HCT116 (cell line): ENCODE measurements at regions not wholly inside any gene's neighbourhood (a gene's known extent, or its start where the extent isn't known, plus 50 kb on each side); places are given as distances from the start of the nearest gene placed in this dataset.

Experiments used
- ATAC-seq: fragments of 200-7000 bp; cut with Tn5 transposase; 2 replicates; pipeline ENCODE4 v1.9.1; 2020; ENCODE audit warnings: mild to moderate bottlenecking, moderate library complexity
- BruUV-seq: library from RNA; stranded (reverse); fragments of 400-500 nt; replicated peaks from 2 replicates; lab custom pipeline; 2021; lab: Mats Ljungman, UMichigan
- CTCF ChIA-PET: fragments of 300-600 bp; sonication (Branson Sonifier 250); formaldehyde crosslinking; loops from one replicate; lab custom pipeline; 2021; ENCODE audit warnings: antibody characterized with exemption; lab: Charles Lee
- POLR2A ChIA-PET: fragments of 300-600, 350-600 bp; sonication (Branson Sonifier 250); formaldehyde crosslinking; loops from one replicate; lab custom pipeline; 2021; ENCODE audit warnings: antibody characterized with exemption; lab: Charles Lee
- RAD21 ChIA-PET, 2 experiments: fragments of 300-600 bp; sonication (Branson Sonifier 250); formaldehyde crosslinking; loops; one replicate each; lab custom pipeline; 2023; ENCODE audit warnings: low total read pairs in 2 of 2; ENCODE audit not compliant: uncharacterized antibody in 2 of 2, unreplicated experiment in 2 of 2, low non-redundant PET in 1 of 2; lab: Charles Lee
- DNase-seq: peaks from one replicate; pipeline ENCODE4 v3.0.0-alpha.2; 2010; ENCODE audit warnings: low read depth, low spot score
- H2AFZ ChIP-seq: fragments of 200-600 bp; shearing (Covaris generic), sonication (generic); 2 replicates; pipeline ENCODE4 v1.6.1; 2017; ENCODE audit warnings: low read depth, mixed run types, mixed read lengths, antibody characterized with exemption, low read length; ENCODE audit not compliant: poor library complexity, severe bottlenecking
- H3K27ac ChIP-seq: 2 replicates; pipeline ENCODE4 v1.5.1; 2012; ENCODE audit warnings: low read depth, low read length
- H3K27me3 ChIP-seq: fragments of 200-600 bp; sonication (generic); 2 replicates; pipeline ENCODE4 v1.6.1; 2016; ENCODE audit warnings: mixed run types, low read length, mixed read lengths; ENCODE audit not compliant: insufficient read depth
- H3K36me3 ChIP-seq, 2 experiments: fragments of 200-500 bp in 1 of 2; fragments of 200-600 bp in 1 of 2; sonication (Bioruptor generic) in 1 of 2; sonication (generic) in 1 of 2; 2 replicates each; pipeline versions ENCODE4 v1.5.1 to v1.6.1; 2014 to 2016; ENCODE audit warnings: low read length in 2 of 2, inconsistent platforms in 1 of 2, mixed read lengths in 1 of 2, mixed run types in 1 of 2; ENCODE audit not compliant: insufficient read depth in 2 of 2, control insufficient read depth in 1 of 2
- H3K4me1 ChIP-seq, 2 experiments: fragments of 200-600 bp in 1 of 2; sonication (generic) in 1 of 2; 2 replicates each; pipeline versions ENCODE4 v1.5.1 to v1.6.1; 2012 to 2017; ENCODE audit warnings: low read length in 2 of 2, inconsistent platforms in 1 of 2, mild to moderate bottlenecking in 1 of 2, mixed read lengths in 1 of 2, mixed run types in 1 of 2, moderate library complexity in 1 of 2; ENCODE audit not compliant: insufficient read depth in 2 of 2, control insufficient read depth in 1 of 2
- H3K4me2 ChIP-seq: fragments of 200-600 bp; sonication (generic); 2 replicates; pipeline ENCODE4 v1.6.1; 2017; ENCODE audit warnings: mixed run types, low read length, mixed read lengths
- H3K4me3 ChIP-seq, 2 experiments: fragments of 200-600 bp in 1 of 2; sonication (generic) in 1 of 2; replicated peaks in 1 of 2; 2 replicates each; pipeline ENCODE4 v1.5.1; 2011 to 2016; ENCODE audit warnings: low read length in 2 of 2, control low read depth in 1 of 2, low read depth in 1 of 2, mild to moderate bottlenecking in 1 of 2, mixed read lengths in 1 of 2, mixed run types in 1 of 2
- H3K79me2 ChIP-seq: fragments of 200-600 bp; sonication (generic); 2 replicates; pipeline ENCODE4 v1.6.1; 2017; ENCODE audit warnings: mild to moderate bottlenecking, mixed run types, low read length, moderate library complexity, mixed read lengths; ENCODE audit not compliant: insufficient read depth
- H3K9ac ChIP-seq: fragments of 200-600 bp; sonication (generic); 2 replicates; pipeline ENCODE4 v1.6.1; 2016; ENCODE audit warnings: low read length, mixed read lengths
- H3K9me2 ChIP-seq: fragments of 200-600 bp; sonication (generic), shearing (Covaris generic); 2 replicates; pipeline ENCODE4 v1.6.1; 2017; ENCODE audit warnings: mixed run types, mild to moderate bottlenecking, moderate library complexity; ENCODE audit not compliant: insufficient read depth
- H3K9me3 ChIP-seq, 2 experiments: fragments of 200-500 bp in 1 of 2; fragments of 200-600 bp in 1 of 2; sonication (Bioruptor generic) in 1 of 2; sonication (generic) in 1 of 2; 2 replicates each; pipeline ENCODE4 v1.6.1; 2014 to 2017; ENCODE audit warnings: low read length in 2 of 2, mixed read lengths in 2 of 2, inconsistent platforms in 1 of 2, low read depth in 1 of 2, mild to moderate bottlenecking in 1 of 2, mixed run types in 1 of 2, moderate library complexity in 1 of 2; ENCODE audit not compliant: control insufficient read depth in 1 of 2, insufficient read depth in 1 of 2
- H4K20me1 ChIP-seq: fragments of 200-600 bp; sonication (generic), shearing (Covaris generic); 2 replicates; pipeline ENCODE4 v1.6.1; 2017; ENCODE audit warnings: mixed run types, mild to moderate bottlenecking, moderate library complexity; ENCODE audit not compliant: insufficient read depth
- CBX3 ChIP-seq: IDR thresholded peaks from 2 replicates; pipeline ENCODE4 v1.6.1; 2012; ENCODE audit warnings: low read depth
- CEBPB ChIP-seq: IDR thresholded peaks from 2 replicates; pipeline ENCODE4 v1.6.1; 2012; ENCODE audit warnings: low read depth
- EGR1 ChIP-seq: IDR thresholded peaks from 2 replicates; pipeline ENCODE4 v1.6.1; 2012; ENCODE audit warnings: low read depth
- ELF1 ChIP-seq: IDR thresholded peaks from 2 replicates; pipeline ENCODE4 v1.6.1; 2012; ENCODE audit warnings: low read depth, borderline replicate concordance
- EZH2 ChIP-seq: fragments of 200-600 bp; sonication (generic); IDR thresholded peaks from 2 replicates; pipeline ENCODE4 v1.6.1; 2017; ENCODE audit warnings: antibody characterized with exemption, mixed run types
- EZH2phosphoT487 ChIP-seq: fragments of 200-600 bp; IDR thresholded peaks from 2 replicates; pipeline ENCODE4 v1.6.1; 2018; ENCODE audit warnings: antibody characterized with exemption, borderline replicate concordance
- FOSL1 ChIP-seq: IDR thresholded peaks from 2 replicates; pipeline ENCODE4 v1.6.1; 2012; ENCODE audit warnings: low read depth
- JUND ChIP-seq: IDR thresholded peaks from 2 replicates; pipeline ENCODE4 v1.6.1; 2012
- POLR2A ChIP-seq: IDR thresholded peaks from 2 replicates; pipeline ENCODE4 v1.7.0; 2011; ENCODE audit warnings: borderline replicate concordance; ENCODE audit not compliant: insufficient read depth, insufficient read length; ENCODE audit errors: extremely low read depth
- POLR2AphosphoS5 ChIP-seq: IDR thresholded peaks from 2 replicates; pipeline ENCODE4 v1.6.1; 2011; ENCODE audit warnings: mild to moderate bottlenecking, low read depth, low read length, moderate library complexity
- RAD21 ChIP-seq: IDR thresholded peaks from 2 replicates; pipeline ENCODE4 v1.6.1; 2012; ENCODE audit warnings: low read depth, mild to moderate bottlenecking
- SIN3A ChIP-seq: IDR thresholded peaks from 2 replicates; pipeline ENCODE4 v1.6.1; 2012; ENCODE audit warnings: low read depth
- SP1 ChIP-seq: IDR thresholded peaks from 2 replicates; pipeline ENCODE4 v1.6.1; 2012; ENCODE audit warnings: low read depth
- YY1 ChIP-seq: IDR thresholded peaks from 2 replicates; pipeline ENCODE4 v1.6.1; 2011; ENCODE audit warnings: low read length, low read depth, moderate library complexity, mild to moderate bottlenecking; ENCODE audit not compliant: insufficient replicate concordance; ENCODE audit errors: extremely low read depth
- ZNF274 ChIP-seq: fragments of 200-500 bp; sonication (Bioruptor generic); IDR thresholded peaks from 2 replicates; pipeline ENCODE4 v1.6.1; 2014; ENCODE audit warnings: mild to moderate bottlenecking, low read depth, low read length, inconsistent platforms
- intact Hi-C: fragments of 100-400 bp; cut with micrococcal nuclease; formaldehyde crosslinking; loops from 2 replicates; pipeline ENCODE4 v1.10.0; 2022
- TF ChIP-seq, protein P1 (sequence below): IDR thresholded peaks from 2 replicates; pipeline ENCODE4 v1.6.1; 2012
- TF ChIP-seq, protein P2 (sequence below), 3 experiments: fragments of 200-600 bp in 1 of 3; sonication (generic) in 1 of 3; IDR thresholded peaks in 2 of 3; conservative IDR thresholded peaks in 1 of 3; 2 replicates each; pipeline ENCODE4 v1.5.1; 2012 to 2017; ENCODE audit warnings: low read depth in 2 of 3, low read length in 2 of 3, antibody characterized with exemption in 1 of 3, borderline replicate concordance in 1 of 3, control low read depth in 1 of 3, mild to moderate bottlenecking in 1 of 3, mixed read lengths in 1 of 3, mixed run types in 1 of 3, moderate library complexity in 1 of 3; ENCODE audit not compliant: insufficient read depth in 1 of 3
- TF ChIP-seq, protein P3 (sequence below): IDR thresholded peaks from 2 replicates; pipeline ENCODE4 v1.6.1; 2012; ENCODE audit warnings: low read depth

DNA sequence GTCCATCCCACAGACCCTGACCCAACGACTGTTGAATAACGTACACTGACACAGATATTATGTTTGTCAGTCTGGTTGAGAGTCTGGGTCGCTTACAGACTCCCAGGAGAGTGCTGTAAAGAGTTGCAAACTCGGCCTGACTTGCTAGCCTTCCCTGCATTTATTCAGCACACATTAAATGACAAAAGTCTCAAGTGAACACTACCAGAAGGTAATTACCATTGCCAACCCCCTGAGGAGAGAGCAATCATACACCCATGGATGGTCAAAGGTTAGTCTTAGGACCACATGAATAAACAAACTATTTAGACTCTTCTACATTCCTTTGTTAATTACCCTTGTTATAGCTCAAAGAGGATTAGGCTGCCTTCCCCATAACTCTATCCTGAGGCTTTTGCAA is 1048.6 kb downstream of the PCDH17 start:
- H3K9me2 ChIP-seq, result no peaks in the 10 kb centered on the region
- no peaks in the 10 kb centered on the region for H3K79me2 ChIP-seq
- no peak overlapping the region for H3K4me2 ChIP-seq
- no TSS peak for BruUV-seq
- H3K9me3 ChIP-seq, result peaks cover 16 to 21% of the 10 kb centered on the region in 2 experiments; a peak in 2 of 4 replicates
- no peak overlapping the region for H3K27ac ChIP-seq
- RAD21 ChIA-PET, result no interaction called here
- no peak overlapping the region for H3K4me3 ChIP-seq
- H3K4me1 ChIP-seq, result no peaks in the 10 kb centered on the region
- CTCF ChIA-PET, result no interaction called here
- no peak overlapping the region for H2AFZ ChIP-seq
- DNase-seq (no peak), ATAC-seq (no peak)
- H3K27me3 ChIP-seq, result no peaks in the 10 kb centered on the region
- H3K36me3 ChIP-seq, result no peaks in the 10 kb centered on the region
- POLR2A ChIA-PET, result no interaction called here
- no peak overlapping the region for H3K9ac ChIP-seq
- intact Hi-C loops, result no loop called here
- no peaks in the 10 kb centered on the region for H4K20me1 ChIP-seq
- TF ChIP-seq POLR2AphosphoS5 (no peak), JUND (no peak), SP1 (no peak), EZH2phosphoT487 (no peak), RAD21 (no peak)
- TF ChIP-seq, protein P1, sequence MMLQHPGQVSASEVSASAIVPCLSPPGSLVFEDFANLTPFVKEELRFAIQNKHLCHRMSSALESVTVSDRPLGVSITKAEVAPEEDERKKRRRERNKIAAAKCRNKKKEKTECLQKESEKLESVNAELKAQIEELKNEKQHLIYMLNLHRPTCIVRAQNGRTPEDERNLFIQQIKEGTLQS, result no peak

DNA sequence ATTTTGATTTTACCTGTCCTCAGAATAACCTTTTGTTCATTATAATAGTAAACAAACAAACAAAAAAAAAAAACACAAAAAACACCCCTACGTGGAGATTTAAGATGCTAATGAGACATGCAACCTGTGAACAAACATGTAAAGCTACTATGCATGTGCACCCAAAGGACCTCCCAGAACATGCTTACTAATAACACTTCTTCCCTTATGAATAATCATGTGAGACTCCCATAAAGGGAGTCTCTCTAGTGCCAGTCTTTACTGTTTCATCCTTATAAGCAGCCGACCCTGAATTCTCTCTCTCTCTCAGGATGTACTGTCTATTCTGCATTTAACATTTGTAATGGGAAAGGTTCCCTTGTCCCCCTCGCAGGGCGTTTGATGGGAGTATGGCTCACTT is 1051.1 kb downstream of the PCDH17 start:
- Histone ChIP-seq H3K4me2 (no peak overlapping the region), H3K9ac (no peak overlapping the region), H3K27ac (no peak overlapping the region), H3K27me3 (no peaks in the 10 kb centered on the region), H3K9me2 (no peaks in the 10 kb centered on the region), H3K4me3 (no peak overlapping the region), H4K20me1 (no peaks in the 10 kb centered on the region), H3K4me1 (no peaks in the 10 kb centered on the region), H3K9me3 (peaks cover 16 to 29% of the 10 kb centered on the region in 2 experiments; a peak in 2 of 4 replicates), H2AFZ (no peak overlapping the region), H3K79me2 (no peaks in the 10 kb centered on the region), H3K36me3 (no peaks in the 10 kb centered on the region)
- ATAC-seq (no peak), DNase-seq (no peak)
- ChIA-PET RAD21 (no interaction called here), POLR2A (no interaction called here), CTCF (no interaction called here)
- intact Hi-C loops, result no loop called here
- no TSS peak for BruUV-seq
- TF ChIP-seq CEBPB (no peak), ELF1 (no peak), CBX3 (no peak), FOSL1 (no peak), YY1 (no peak), EGR1 (no peak), SIN3A (no peak), POLR2A (no peak), ZNF274 (no peak), EZH2 (no peak)
- TF ChIP-seq, protein P1, result no peak
- TF ChIP-seq, protein P2, sequence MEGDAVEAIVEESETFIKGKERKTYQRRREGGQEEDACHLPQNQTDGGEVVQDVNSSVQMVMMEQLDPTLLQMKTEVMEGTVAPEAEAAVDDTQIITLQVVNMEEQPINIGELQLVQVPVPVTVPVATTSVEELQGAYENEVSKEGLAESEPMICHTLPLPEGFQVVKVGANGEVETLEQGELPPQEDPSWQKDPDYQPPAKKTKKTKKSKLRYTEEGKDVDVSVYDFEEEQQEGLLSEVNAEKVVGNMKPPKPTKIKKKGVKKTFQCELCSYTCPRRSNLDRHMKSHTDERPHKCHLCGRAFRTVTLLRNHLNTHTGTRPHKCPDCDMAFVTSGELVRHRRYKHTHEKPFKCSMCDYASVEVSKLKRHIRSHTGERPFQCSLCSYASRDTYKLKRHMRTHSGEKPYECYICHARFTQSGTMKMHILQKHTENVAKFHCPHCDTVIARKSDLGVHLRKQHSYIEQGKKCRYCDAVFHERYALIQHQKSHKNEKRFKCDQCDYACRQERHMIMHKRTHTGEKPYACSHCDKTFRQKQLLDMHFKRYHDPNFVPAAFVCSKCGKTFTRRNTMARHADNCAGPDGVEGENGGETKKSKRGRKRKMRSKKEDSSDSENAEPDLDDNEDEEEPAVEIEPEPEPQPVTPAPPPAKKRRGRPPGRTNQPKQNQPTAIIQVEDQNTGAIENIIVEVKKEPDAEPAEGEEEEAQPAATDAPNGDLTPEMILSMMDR (IDR thresholded peaks at IDR 0.05 in 2 of 3, conservative IDR thresholded peaks at IDR 0.05 in 1 of 3; ENCODE audit: borderline replicate concordance in 1 of 3, insufficient read depth in 1 of 3, low read depth in 2 of 3, low read length in 2 of 3), result no peak
- TF ChIP-seq, protein P3, sequence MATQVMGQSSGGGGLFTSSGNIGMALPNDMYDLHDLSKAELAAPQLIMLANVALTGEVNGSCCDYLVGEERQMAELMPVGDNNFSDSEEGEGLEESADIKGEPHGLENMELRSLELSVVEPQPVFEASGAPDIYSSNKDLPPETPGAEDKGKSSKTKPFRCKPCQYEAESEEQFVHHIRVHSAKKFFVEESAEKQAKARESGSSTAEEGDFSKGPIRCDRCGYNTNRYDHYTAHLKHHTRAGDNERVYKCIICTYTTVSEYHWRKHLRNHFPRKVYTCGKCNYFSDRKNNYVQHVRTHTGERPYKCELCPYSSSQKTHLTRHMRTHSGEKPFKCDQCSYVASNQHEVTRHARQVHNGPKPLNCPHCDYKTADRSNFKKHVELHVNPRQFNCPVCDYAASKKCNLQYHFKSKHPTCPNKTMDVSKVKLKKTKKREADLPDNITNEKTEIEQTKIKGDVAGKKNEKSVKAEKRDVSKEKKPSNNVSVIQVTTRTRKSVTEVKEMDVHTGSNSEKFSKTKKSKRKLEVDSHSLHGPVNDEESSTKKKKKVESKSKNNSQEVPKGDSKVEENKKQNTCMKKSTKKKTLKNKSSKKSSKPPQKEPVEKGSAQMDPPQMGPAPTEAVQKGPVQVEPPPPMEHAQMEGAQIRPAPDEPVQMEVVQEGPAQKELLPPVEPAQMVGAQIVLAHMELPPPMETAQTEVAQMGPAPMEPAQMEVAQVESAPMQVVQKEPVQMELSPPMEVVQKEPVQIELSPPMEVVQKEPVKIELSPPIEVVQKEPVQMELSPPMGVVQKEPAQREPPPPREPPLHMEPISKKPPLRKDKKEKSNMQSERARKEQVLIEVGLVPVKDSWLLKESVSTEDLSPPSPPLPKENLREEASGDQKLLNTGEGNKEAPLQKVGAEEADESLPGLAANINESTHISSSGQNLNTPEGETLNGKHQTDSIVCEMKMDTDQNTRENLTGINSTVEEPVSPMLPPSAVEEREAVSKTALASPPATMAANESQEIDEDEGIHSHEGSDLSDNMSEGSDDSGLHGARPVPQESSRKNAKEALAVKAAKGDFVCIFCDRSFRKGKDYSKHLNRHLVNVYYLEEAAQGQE, result no peak
